Stomach (tissue), 4 donors: ENCODE measurements at regions not wholly inside any gene's neighbourhood (a gene's known extent, or its start where the extent isn't known, plus 50 kb on each side); places are given as distances from the start of the nearest gene placed in this dataset.

Experiments
- CTCF ChIP-seq, 7 experiments: fragments of 450-650 bp in 4 of 7; fragments of 200-600 bp in 3 of 7; sonication (generic) in 3 of 7; IDR thresholded peaks; one replicate each; pipeline ENCODE4 v1.5.1; 2016 to 2019; ENCODE audit warnings: antibody characterized with exemption in 7 of 7, control low read depth in 2 of 7, mild to moderate bottlenecking in 1 of 7
- POLR2A ChIP-seq, 4 donors: fragments of 450-650 bp; IDR thresholded peaks; one replicate each; pipeline ENCODE4 v1.6.1; 2016; ENCODE audit warnings: antibody characterized with exemption in 4 of 4, control low read depth in 2 of 4, mild to moderate bottlenecking in 1 of 4, moderate library complexity in 1 of 4
- POLR2AphosphoS5 ChIP-seq, 3 donors: sonication (generic); formaldehyde crosslinking; IDR thresholded peaks; one replicate each; pipeline ENCODE4 v1.6.1; 2016; ENCODE audit warnings: antibody characterized with exemption in 3 of 3

DNA sequence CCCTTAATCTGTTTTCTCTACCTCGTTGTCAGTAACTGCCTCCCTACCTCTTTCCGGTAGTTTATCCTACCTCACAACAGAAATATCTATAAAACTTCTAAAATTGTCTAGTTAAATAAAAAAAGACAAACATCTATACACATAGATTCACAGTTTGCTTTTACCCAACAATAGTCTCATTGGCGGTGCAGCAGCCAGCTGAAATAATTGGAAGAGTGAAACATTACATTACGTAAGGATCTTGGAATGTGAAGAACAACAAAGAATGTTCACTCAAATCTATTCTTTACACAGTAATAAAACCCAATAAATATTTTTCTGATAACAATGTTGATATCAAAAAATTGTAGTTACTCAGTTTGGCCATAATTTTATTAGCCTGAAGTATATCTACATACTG is 115.5 kb upstream of the ARPP21 start:
- no peak for TF ChIP-seq CTCF (IDR thresholded peaks at IDR 0.05)
- TF ChIP-seq POLR2A (IDR thresholded peaks at IDR 0.05), result no peak
- TF ChIP-seq POLR2AphosphoS5 (IDR thresholded peaks at IDR 0.05), result no peak
